GM23248 (cell line): ENCODE measurements at regions not wholly inside any gene's neighbourhood (a gene's known extent, or its start where the extent isn't known, plus 50 kb on each side); places are given as distances from the start of the nearest gene placed in this dataset.

Experiments
- DNase-seq: peaks from one replicate; pipeline ENCODE4 v3.0.0-alpha.2; 2015
- H2AFZ ChIP-seq: fragments of 200-600 bp; sonication (generic); 2 replicates; pipeline ENCODE4 v1.6.1; 2016; ENCODE audit warnings: antibody characterized with exemption
- H3F3A ChIP-seq: fragments of 200-600 bp; sonication (generic); 2 replicates; pipeline ENCODE4 v1.6.1; 2016; ENCODE audit warnings: mild to moderate bottlenecking, antibody characterized with exemption, mixed run types; ENCODE audit not compliant: insufficient read depth
- H3K27ac ChIP-seq: fragments of 200-600 bp; sonication (generic); 2 replicates; pipeline ENCODE4 v1.5.1; 2016; ENCODE audit warnings: mild to moderate bottlenecking
- H3K27me3 ChIP-seq: fragments of 200-600 bp; sonication (generic); replicated peaks from 2 replicates; pipeline ENCODE4 v1.6.1; 2016; ENCODE audit warnings: mild to moderate bottlenecking; ENCODE audit not compliant: insufficient read depth
- H3K36me3 ChIP-seq: fragments of 200-600 bp; sonication (generic); 2 replicates; pipeline ENCODE4 v1.6.1; 2016; ENCODE audit warnings: low read depth, mild to moderate bottlenecking
- H3K4me1 ChIP-seq: fragments of 200-600 bp; sonication (generic); 2 replicates; pipeline ENCODE4 v1.6.1; 2016; ENCODE audit warnings: mild to moderate bottlenecking; ENCODE audit not compliant: insufficient read depth
- H3K4me2 ChIP-seq: fragments of 200-600 bp; sonication (generic); one replicate; pipeline ENCODE4 v1.6.1; 2016; ENCODE audit warnings: mild to moderate bottlenecking; ENCODE audit not compliant: unreplicated experiment
- H3K4me3 ChIP-seq: fragments of 200-600 bp; sonication (generic); 2 replicates; pipeline ENCODE4 v1.5.1; 2016; ENCODE audit warnings: mild to moderate bottlenecking
- H3K79me2 ChIP-seq: fragments of 200-600 bp; sonication (generic); 2 replicates; pipeline ENCODE4 v1.6.1; 2016; ENCODE audit warnings: mild to moderate bottlenecking; ENCODE audit not compliant: insufficient read depth
- H3K9ac ChIP-seq: fragments of 200-600 bp; sonication (generic); 2 replicates; pipeline ENCODE4 v1.6.1; 2016; ENCODE audit warnings: mild to moderate bottlenecking
- H3K9me2 ChIP-seq: fragments of 200-600 bp; sonication (generic); 2 replicates; pipeline ENCODE4 v1.6.1; 2016; ENCODE audit warnings: mixed run types, mild to moderate bottlenecking, moderate library complexity; ENCODE audit not compliant: insufficient read depth
- H3K9me3 ChIP-seq: fragments of 200-600 bp; sonication (generic); one replicate; pipeline ENCODE4 v1.6.1; 2017; ENCODE audit warnings: low read depth
- H4K20me1 ChIP-seq: fragments of 200-600 bp; sonication (generic); 2 replicates; pipeline ENCODE4 v1.6.0; 2016; ENCODE audit not compliant: insufficient read depth
- EZH2 ChIP-seq: fragments of 200-600 bp; sonication (generic); IDR thresholded peaks from 2 replicates; pipeline ENCODE4 v1.6.1; 2018; ENCODE audit warnings: antibody characterized with exemption, mild to moderate bottlenecking; ENCODE audit not compliant: insufficient read depth, poor library complexity, severe bottlenecking
- EZH2phosphoT487 ChIP-seq: fragments of 200-600 bp; sonication (generic); IDR thresholded peaks from 2 replicates; pipeline ENCODE4 v1.6.1; 2018; ENCODE audit warnings: antibody characterized with exemption, moderate library complexity, mild to moderate bottlenecking, low read depth; ENCODE audit not compliant: insufficient read depth
- WGBS, 2 experiments: methylation state at CpG; one replicate each; pipeline ENCODE4 v1.1.6; 2015 to 2017; ENCODE audit warnings: low lambda C conversion rate in 2 of 2, low coverage in 1 of 2; ENCODE audit errors: missing lambda C conversion rate in 2 of 2; 5-methylcytosine and 5-hydroxymethylcytosine counted together
- in situ Hi-C: fragments of 300-500 bp; cut with MboI; formaldehyde crosslinking; loops from 2 replicates; pipeline ENCODE4 v1.15.0; 2020

DNA sequence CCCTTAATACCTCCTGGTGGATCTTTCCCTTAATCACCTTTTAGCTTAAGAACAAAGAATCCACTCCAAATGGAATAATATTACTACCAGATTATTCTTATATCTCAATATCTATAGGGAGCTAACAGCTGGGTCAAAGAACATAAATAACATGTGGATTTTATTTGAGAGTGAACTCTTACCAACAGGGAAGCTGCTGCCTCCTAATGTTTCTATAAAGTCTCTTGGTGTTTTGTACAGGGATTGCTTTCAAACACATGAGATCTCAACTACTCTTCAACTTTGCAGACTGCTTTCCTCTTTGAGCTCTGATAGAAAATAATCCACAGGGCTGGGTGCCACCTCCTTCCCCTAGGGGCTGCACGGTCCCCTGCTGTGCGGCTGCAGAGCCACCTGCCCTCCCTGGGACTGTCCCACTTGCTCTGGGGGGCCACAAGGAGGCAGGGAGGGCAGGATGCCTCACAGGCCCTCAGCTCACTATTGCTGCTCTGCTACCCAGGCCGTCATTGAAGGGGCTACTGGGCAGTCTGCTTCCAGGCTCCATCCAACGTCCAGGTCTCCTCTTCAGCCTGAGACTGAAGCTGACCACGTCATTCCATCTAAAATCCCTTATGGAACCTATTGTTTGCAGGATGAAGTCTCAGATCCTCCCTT lies 191.2 kb downstream of the CXCL12 start:
- Histone ChIP-seq H3K36me3 (no peaks in the 10 kb centered on the region), H3K4me3 (no peak overlapping the region), H3F3A (peaks cover 12% of the 10 kb centered on the region; the same call in 1 of the 2 replicates), H3K9ac (no peak overlapping the region), H2AFZ (no peak overlapping the region), H3K79me2 (no peaks in the 10 kb centered on the region), H3K9me2 (no peaks in the 10 kb centered on the region), H3K27me3 (no peaks in the 10 kb centered on the region; the same call in 1 of the 2 replicates), H4K20me1 (no peaks in the 10 kb centered on the region), H3K9me3 (no peaks in the 10 kb centered on the region), H3K4me1 (peaks cover 22% of the 10 kb centered on the region), H3K27ac (no peak overlapping the region), H3K4me2 (no peak overlapping the region)
- in situ Hi-C loops: no loop called here
- 94 to 96% methylated on average over 5 of the region's 5 CpGs for WGBS, 2 experiments
- no peak for DNase-seq
- TF ChIP-seq EZH2phosphoT487: no peak

DNA sequence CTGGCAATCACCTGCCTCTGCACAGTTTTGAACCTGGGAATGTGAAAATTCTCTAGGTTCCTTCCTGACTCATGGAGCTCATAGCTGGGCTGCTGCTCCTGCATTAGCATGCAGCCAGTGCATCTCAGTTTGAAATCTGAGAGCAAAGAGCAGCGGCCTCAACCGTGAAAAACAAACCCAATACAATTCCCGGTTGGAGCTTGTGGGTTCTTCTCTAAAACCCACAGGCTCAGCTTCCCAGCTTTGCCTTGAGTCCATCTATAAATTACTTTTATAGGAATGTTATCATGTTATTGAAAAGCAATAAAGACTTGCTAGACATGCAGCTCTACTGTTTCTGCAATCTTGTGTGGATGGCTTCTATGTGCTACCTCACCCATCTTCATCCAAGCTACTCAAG lies 191.7 kb downstream of the CXCL12 start:
- no peaks in the 10 kb centered on the region; the same call in 1 of the 2 replicates for H3K27me3 ChIP-seq
- no peak for DNase-seq

GRCh38 chr10:44192435-44192834 lies 192.5 kb downstream of the CXCL12 start:
- no peak for TF ChIP-seq EZH2phosphoT487
- no peak for TF ChIP-seq EZH2
- H3K27me3 ChIP-seq: no peaks in the 10 kb centered on the region; the same call in 1 of the 2 replicates
- WGBS, 2 experiments: 97 to 98% methylated on average over 5 to 6 of the region's 6 CpGs

More for the DNA sequence above, 191.7 kb downstream of the CXCL12 start:
- Histone ChIP-seq H3K9ac (no peak overlapping the region), H3K4me1 (peaks cover 19% of the 10 kb centered on the region), H3F3A (peaks cover 12% of the 10 kb centered on the region; the same call in 1 of the 2 replicates), H2AFZ (no peak overlapping the region), H3K9me2 (no peaks in the 10 kb centered on the region), H3K36me3 (no peaks in the 10 kb centered on the region), H3K4me3 (no peak overlapping the region), H3K9me3 (no peaks in the 10 kb centered on the region), H3K4me2 (no peak overlapping the region), H3K27ac (no peak overlapping the region), H3K79me2 (no peaks in the 10 kb centered on the region), H4K20me1 (no peaks in the 10 kb centered on the region)
- WGBS, 2 experiments: 94 to 100% methylated on average over 3 of the region's 3 CpGs
- TF ChIP-seq EZH2phosphoT487 (no peak), EZH2 (no peak)
- in situ Hi-C loops: no loop called here

DNA sequence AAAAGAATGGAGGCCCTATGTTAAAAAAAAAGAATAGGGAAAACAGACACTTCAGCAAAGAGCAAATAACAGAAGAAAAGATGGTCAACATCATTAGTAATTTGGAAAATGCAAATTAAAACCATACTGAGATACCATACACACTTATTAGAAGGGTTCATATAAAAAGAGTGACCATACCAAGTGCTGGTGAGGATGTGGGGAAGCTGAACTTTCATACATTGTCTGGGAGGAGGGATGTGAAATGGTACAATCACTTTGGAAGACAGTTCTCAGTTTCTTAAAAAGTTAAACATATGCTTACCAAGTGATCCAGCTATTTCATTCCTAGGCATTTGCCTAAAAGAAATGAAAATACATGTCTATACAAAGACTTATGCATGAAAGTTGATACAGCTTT lies 194.4 kb downstream of the CXCL12 start:
- H3K36me3 ChIP-seq: no peaks in the 10 kb centered on the region
- peaks cover 7% of the 10 kb centered on the region; the same call in 1 of the 2 replicates for H3F3A ChIP-seq
- no peaks in the 10 kb centered on the region for H3K27me3 ChIP-seq
- no peak overlapping the region for H2AFZ ChIP-seq
- TF ChIP-seq EZH2phosphoT487 (no peak), EZH2 (no peak)
- H4K20me1 ChIP-seq: no peaks in the 10 kb centered on the region
- H3K4me3 ChIP-seq: no peak overlapping the region
- no peak overlapping the region for H3K27ac ChIP-seq
- no peak for DNase-seq
- no peak overlapping the region for H3K9ac ChIP-seq
- in situ Hi-C loops: no loop called here
- H3K79me2 ChIP-seq: no peaks in the 10 kb centered on the region
- H3K4me2 ChIP-seq: no peak overlapping the region
- no peaks in the 10 kb centered on the region for H3K9me2 ChIP-seq
- peaks cover 13% of the 10 kb centered on the region for H3K4me1 ChIP-seq
- no peaks in the 10 kb centered on the region for H3K9me3 ChIP-seq

More at GRCh38 chr10:44192435-44192834, 192.5 kb downstream of the CXCL12 start:
- Histone ChIP-seq H4K20me1 (no peaks in the 10 kb centered on the region), H3K4me3 (no peak overlapping the region), H3K9ac (no peak overlapping the region), H3K36me3 (no peaks in the 10 kb centered on the region), H3F3A (peaks cover 12% of the 10 kb centered on the region; the same call in 1 of the 2 replicates), H3K9me2 (no peaks in the 10 kb centered on the region), H3K27ac (no peak overlapping the region), H3K79me2 (no peaks in the 10 kb centered on the region), H3K9me3 (no peaks in the 10 kb centered on the region), H3K4me1 (peaks cover 19% of the 10 kb centered on the region), H3K4me2 (no peak overlapping the region), H2AFZ (no peak overlapping the region)
- no peak for DNase-seq
- in situ Hi-C loops: no loop called here
